HG03108 (cell line): ENCODE measurements at regions not wholly inside any gene's neighbourhood (a gene's known extent, or its start where the extent isn't known, plus 50 kb on each side); places are given as distances from the start of the nearest gene placed in this dataset.
"Not testable (repeated sequence)": the region's sequence is repeated elsewhere in the genome, so short reads cannot be mapped to it uniquely, and the experiment has no call there.

ENCODE experiments used
- ATAC-seq: cut with Tn5 transposase; IDR thresholded peaks from one replicate; pipeline ENCODE4 v1.9.1; 2021; ENCODE audit warnings: moderate library complexity; ENCODE audit not compliant: unreplicated experiment

DNA sequence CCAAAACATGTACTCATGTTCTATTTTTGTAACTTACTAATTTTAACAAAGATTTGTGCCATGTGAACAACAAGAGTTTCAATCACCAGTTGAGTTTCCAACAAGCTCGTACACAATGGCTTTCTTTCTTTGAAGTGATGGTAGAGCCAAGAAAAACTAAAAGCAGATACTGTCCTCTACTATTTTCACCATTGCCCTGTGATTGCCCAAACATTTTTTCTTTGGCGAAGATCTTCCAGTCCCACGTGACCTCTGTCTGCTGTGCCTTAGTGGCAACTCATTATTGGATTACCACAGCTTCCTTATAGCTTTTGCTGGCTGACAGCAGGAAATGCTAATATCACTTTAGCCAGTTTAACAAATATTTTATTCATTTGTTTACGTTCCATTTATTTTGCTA is 1147.1 kb downstream of the STIM2 start:
- ATAC-seq: no peak

DNA sequence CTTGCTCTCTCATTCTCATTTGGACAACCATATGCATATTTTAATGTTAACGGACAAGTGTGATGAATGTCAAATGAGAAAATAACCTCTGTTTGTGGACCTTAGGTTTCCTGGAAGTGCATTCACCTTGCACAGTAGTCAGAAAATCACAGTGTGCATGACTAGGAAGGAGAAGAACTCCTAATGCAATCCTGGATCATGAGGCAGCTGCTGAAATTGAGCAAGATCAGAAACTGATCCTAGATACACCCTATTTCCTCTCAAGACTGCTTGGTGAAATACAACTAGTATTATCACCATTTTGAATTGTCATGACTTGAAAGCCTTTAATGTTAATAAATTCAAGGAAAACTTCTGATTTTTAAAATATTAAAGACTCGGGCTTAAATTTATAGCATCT is 1148.9 kb downstream of the STIM2 start:
- ATAC-seq: no peak

DNA sequence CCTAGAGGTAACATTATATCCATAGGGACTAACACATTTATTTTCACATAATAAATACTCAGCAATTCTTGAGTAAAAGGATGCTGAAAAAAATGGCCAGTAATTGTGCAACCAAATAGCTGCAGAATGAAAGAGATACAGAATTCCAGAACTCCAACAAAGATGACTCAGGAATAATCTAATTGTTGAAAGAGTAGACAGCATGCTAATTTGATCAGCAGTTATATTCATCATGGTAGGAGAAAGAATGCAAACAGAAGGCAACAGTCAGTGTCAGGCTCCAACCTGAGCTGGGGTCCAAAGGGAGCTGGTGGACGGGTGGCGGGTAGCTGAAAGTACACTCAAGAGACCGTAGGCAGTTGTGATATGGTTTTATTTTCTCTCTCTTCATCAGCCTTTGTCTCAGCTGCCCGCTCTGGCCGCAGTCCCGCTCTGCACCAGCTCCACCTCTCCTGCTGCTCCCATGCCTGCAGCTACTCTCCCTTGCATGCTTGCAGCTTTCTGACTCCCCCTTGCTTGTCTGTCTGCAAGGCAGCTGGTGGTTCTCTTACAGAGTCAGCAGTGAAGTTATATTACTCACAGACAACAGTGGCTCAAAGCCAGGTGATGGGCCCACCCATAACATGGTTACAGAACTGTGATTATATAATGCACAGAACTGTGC is 1150.1 kb downstream of the STIM2 start:
- ATAC-seq: no peak

DNA sequence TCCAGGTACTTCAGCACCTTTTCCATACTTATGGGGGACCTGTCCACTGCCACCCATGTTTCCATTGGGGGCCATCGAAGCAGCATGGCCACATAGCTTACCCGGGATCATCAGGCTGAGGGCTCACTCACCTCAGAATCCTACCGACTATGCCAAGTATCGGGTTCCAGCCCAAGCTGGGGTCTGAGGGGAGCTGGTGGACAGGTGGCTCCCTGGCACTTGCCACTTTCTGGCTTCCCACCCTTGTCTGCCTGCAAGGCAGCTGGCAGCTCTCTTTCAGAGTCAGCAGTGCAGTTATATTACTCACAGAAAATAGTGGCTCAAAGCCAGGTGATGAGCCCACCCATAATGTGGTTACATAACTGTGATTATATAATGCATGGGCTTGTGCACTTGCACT is 1153.8 kb downstream of the STIM2 start:
- ATAC-seq: no peak

DNA sequence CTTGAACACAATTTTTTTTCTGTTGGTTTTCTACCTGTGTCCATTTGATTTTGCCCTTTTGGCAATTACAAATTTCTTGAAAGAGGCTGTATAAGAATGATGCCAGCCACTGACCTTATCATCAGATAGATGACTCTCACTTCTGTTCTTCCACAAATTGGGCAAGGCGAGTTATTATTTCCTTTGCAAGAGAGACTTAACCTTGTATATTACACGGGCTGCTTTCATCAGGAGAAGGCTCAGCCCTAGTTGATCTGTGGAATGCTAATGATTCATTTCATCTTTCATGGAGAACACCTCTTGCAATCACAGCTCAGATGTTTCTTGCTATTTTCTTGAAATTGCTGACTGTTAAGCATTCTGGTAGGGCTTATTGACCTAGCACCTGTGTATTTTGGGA is 1155.4 kb downstream of the STIM2 start:
- no peak for ATAC-seq

DNA sequence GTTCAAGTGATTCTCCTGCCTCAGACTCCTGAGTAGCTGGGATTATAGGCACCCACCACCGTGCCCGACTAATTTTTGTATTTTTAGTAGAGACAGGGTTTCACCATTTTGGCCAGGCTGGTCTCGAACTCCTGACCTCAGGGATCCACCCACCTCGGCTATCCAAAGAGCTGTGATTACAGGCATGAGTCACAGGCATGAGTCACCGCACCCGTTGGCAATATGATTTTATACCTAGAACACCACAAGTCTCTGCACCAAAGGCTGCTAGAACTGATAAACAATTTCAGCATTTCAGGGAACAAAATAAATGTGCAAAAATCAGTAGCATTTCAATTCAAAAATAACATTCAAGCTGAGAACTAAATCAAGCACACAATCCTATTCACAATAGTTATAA is 1177.6 kb downstream of the STIM2 start:
- ATAC-seq: not testable (repeated sequence)

DNA sequence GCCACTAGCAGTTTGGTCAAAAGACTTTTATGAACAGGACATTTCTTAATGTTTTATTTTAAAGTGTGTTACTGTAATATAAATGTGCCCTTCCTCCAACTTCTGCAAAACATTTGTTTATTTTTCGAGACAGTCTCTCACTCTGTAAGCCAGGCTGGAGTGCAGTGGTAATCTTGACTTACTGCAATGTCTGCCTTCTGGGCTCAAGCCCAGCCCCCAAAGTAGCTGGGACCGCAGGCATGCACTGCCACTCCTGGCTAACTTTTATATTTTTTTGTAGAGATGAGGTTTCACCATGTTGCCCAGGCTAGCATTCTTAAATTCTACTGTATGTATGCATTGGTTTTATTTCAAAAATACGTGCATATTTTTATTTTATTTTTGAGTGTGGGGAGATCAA is 1201.9 kb downstream of the STIM2 start:
- no peak for ATAC-seq

- ATAC-seq: no peak
These were observed 1213.4 kb downstream of the STIM2 start for GRCh38 chr4:28073860-28074555.

DNA sequence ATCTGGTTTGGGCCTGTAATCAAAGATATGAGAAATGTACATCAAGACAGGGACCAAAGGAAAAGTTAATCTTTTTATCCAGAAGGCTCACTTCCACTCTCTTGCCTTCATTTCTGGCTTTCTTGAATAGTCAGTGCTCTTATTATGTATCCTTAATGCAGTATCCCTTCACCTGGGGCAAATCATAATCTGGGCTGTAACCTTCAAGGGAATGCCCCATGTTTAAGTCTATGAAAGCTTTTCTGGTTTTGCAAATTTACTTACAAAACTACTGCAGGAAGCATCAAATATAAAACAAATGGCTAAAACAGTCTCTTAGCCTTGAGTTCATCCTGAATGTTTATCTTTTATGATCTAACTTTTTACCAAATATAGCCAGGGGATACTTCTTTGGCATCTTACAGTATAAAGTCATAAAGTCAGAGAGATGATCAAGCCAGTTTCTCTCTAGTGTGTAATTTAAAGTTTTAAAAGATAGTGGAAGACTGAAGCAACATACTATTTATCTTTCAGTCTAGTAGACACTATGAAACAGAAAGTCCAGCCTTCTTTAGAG is 1214.8 kb downstream of the STIM2 start:
- ATAC-seq: no peak

DNA sequence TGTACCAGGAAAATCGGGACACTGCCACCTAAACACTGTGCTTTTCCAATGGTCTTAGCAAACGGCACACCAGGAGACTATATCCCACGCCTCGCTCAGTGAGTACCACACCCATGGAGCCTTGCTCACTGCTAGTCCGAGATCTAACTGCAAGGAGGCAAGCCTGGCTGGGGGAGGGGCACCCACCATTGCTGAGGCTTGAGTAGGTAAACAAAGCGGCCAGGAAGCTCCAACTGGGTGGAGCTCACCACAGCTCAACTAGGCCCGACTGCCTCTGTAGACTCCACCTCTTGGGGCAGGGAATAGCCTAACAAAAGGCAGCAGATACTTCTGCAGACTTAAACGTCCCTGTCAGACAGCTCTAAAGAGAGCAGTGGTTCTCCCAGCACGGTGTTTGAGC is 1216.6 kb downstream of the STIM2 start:
- not testable (repeated sequence) for ATAC-seq

GRCh38 chr4:28082686-28083390 is 1222.2 kb downstream of the STIM2 start:
- ATAC-seq: no peak

DNA sequence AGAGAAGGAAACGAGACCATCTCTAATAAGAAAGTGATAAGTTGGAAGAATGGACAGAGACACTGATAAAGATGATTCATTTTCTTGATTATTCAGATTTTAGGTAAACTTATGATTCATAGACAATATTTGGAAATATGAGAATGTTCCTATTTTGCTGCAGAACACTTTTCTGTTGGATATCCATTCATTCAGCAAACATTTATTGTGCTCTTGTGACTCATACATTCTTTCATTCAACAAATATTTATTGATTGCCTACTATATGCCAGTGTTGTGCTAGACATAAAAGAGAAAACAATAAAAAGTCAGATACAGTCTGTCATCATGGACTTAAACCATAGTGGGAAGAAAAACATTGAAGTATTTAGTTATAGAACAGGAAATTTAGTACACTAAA is 1232.0 kb downstream of the STIM2 start:
- no peak for ATAC-seq

GRCh38 chr4:28093071-28093470 is 1232.4 kb downstream of the STIM2 start:
- ATAC-seq: no peak

DNA sequence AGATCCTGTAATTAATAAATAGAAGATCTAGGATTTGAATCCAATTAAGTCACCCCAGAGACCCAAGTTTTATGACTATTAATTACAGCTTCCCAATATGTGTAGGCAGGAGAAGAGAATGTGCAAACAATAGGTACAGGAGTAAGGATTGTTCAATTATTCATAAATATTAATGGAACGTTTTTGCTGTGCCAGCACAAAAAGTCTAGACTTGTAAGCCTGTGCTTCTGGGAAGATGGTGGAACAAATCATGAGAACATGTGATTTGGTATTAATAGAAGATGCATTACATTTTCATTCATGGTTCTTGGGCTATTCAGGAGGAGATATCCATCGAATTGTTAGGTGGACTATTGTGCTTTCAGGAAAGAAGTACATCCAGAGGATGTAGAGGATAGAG is 1240.9 kb downstream of the STIM2 start:
- ATAC-seq: no peak

- ATAC-seq: no peak
These were observed 1244.7 kb downstream of the STIM2 start for GRCh38 chr4:28105271-28105859.

DNA sequence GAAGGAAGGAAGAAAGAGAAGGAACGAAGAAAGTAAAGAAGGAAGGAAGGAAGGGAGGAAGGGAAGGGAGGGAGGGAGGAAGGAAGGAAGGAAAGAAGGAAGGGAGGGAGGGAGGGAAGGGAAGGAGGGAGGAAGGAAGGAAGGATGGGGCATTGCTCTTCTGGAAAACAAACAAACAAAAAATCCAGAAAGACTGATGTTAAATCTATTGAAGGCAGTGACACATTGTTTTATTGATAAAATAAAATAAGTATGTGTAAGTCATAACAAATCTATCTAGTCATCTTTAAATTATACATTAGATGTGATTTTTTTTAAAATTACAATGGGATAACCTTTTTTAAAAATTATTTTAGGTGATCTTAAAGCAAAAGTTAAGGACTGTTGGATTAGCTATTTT is 1245.5 kb downstream of the STIM2 start:
- no peak for ATAC-seq

GRCh38 chr4:28109801-28110200 is 1249.2 kb downstream of the STIM2 start:
- no peak for ATAC-seq

DNA sequence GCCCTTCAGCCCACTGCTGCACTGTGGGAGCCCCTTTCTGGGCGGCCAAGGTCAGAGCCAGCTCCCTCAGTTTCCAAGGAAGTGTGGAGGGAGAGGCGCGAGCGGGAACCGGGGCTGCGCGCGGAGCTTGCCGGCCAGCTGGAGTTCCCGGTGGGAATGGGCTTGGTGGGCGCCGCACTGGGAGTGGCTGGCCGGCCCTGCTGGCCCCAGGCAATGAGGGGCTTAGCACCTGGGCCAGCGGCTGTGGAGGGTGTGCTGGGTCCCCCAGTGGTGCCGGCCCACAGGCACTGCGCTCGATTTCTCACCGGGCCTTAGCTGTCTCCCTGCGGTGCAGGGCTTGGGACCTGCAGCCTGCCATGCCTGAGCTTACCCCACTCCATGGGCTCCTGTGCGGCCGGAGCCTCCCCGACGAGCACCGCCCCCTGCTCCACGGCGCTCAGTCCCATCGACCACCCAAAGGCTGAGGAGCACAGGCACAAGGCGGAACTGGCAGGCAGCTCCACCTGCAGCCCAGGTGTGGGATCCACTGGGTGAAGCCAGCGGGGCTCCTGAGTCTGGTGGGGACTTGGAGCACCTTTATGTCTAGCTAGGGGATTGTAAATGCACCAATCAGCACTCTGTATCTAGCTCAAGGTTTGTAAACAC is 1252.2 kb downstream of the STIM2 start:
- not testable (repeated sequence) for ATAC-seq

DNA sequence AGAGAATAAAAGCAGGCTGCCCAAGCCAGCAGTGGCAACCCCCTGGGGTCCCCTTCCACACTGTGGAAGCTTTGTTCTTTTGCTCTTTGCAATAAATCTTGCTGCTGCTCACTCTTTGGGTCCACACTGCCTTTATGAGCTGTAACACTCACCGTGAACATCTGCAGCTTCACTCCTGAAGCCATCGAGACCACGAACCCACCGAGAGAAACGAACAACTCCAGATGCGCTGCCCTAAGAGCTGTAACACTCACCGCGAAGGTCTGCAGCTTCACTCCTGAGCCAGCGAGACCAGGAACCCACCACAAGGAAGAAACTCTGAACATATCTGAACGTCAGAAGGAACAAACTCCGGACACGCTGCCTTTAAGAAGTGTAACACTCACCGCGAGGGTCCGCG is 1252.9 kb downstream of the STIM2 start:
- ATAC-seq: not testable (repeated sequence)

DNA sequence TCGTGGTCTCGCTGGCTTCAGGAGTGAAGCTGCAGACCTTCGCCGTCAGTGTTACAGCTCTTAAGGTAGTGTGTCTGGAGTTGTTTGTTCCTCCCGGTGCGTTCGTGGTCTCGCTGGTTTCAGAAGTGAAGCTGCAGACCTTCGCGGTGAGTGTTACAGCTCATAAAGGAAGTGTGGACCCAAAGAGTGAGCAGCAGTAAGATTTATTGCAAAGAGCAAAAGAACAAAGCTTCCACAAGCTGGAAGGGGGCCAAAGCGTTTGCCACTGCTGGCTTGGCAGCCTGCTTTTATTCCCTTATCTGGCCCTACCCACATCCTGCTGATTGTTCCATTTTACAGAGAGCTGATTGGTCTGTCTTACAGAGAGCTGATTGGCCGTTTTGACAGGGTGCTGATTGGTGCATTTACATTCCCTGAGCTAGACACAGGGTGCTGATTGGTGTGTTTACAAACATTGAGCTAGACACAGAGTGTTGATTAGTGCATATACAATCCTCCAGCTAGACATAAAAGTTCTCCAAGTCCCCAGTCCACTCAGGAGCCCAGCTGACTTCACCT is 1256.0 kb downstream of the STIM2 start:
- not testable (repeated sequence) for ATAC-seq
